LNCaP clone FGC (cell line): ENCODE measurements at regions not wholly inside any gene's neighbourhood (a gene's known extent, or its start where the extent isn't known, plus 50 kb on each side); places are given as distances from the start of the nearest gene placed in this dataset.

Experiments
- DNase-seq: peaks from one replicate; pipeline ENCODE4 v3.0.0-alpha.2; 2011; ENCODE audit warnings: low read depth
- H3K4me3 ChIP-seq: 2 replicates; pipeline ENCODE4 v1.5.1; 2011; ENCODE audit warnings: mild to moderate bottlenecking, low read depth, low read length, control low read depth
- TF ChIP-seq, protein P1 (sequence below): IDR thresholded peaks from 2 replicates; pipeline ENCODE4 v1.5.1; 2012; ENCODE audit warnings: mild to moderate bottlenecking; ENCODE audit not compliant: control insufficient read depth, insufficient read depth; ENCODE audit errors: extremely low read depth

DNA sequence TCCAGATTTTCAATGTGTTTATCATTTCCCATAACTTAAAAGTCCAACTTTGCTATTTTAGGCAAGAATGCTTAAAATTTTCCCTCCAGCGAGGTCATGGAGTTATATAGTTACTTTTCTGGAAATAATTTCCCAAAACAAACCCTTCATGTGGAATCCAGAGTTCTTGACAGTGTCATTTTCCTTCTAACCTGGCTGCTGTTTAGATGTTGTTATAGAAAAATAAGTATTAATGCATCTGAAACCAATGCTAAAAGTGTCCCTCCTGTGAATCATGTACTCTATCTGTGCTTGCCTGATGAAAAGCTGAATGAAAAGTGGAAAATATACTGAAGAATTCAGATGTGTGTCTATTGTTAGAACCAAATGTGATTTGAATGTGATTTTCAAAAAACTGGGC is 245.3 kb upstream of the HSF2 start:
- TF ChIP-seq, protein P1, sequence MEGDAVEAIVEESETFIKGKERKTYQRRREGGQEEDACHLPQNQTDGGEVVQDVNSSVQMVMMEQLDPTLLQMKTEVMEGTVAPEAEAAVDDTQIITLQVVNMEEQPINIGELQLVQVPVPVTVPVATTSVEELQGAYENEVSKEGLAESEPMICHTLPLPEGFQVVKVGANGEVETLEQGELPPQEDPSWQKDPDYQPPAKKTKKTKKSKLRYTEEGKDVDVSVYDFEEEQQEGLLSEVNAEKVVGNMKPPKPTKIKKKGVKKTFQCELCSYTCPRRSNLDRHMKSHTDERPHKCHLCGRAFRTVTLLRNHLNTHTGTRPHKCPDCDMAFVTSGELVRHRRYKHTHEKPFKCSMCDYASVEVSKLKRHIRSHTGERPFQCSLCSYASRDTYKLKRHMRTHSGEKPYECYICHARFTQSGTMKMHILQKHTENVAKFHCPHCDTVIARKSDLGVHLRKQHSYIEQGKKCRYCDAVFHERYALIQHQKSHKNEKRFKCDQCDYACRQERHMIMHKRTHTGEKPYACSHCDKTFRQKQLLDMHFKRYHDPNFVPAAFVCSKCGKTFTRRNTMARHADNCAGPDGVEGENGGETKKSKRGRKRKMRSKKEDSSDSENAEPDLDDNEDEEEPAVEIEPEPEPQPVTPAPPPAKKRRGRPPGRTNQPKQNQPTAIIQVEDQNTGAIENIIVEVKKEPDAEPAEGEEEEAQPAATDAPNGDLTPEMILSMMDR, result no peak
- DNase-seq, result no peak

GRCh38 chr6:122154912-122155575 is 244.4 kb upstream of the HSF2 start:
- H3K4me3 ChIP-seq, result no peak overlapping the region
- DNase-seq, result no peak
- TF ChIP-seq, protein P1, result no peak

More for the DNA sequence above, 245.3 kb upstream of the HSF2 start:
- H3K4me3 ChIP-seq, result no peak overlapping the region

DNA sequence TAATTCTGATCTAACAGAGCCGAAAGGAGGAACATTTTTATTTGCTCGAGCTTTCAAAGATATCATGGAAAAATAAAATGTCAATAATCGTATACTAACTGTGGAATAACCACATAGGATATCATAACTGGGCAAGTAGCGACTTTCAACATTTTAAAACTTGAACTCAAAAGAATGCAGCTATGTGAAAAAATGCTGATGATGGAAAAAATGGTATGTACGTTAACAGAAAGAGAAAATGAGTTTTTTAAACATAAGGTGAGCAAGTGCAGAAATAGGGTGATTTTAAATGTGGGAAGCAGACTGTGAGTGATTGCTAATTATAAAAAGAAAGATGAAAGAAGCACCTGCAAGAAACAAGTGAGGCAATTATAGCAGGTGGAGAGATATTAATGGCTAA is 238.3 kb upstream of the HSF2 start:
- H3K4me3 ChIP-seq, result no peak overlapping the region
- TF ChIP-seq, protein P1, result no peak
- DNase-seq, result no peak

DNA sequence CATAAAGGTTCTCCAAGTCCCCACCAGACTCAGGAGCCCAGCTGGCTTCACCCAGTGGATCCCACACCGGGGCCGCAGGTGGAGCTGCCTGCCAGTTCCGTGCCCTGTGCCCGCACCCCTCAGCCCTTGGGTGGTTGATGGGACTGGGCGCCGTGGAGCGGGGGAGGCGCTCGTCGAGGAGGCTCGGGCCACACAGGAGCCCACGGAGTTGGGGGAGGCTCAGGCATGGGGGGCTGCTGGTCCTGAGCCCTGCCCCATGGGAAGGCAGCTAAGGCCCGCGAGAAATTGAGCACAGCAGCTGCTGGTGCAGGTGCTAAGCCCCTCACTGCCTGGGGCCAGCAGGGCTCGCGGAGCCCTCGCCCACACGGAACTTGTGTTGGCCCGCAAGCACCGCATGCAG is 234.4 kb upstream of the HSF2 start:
- DNase-seq, result no peak
- TF ChIP-seq, protein P1, result no peak
- no peak overlapping the region for H3K4me3 ChIP-seq

DNA sequence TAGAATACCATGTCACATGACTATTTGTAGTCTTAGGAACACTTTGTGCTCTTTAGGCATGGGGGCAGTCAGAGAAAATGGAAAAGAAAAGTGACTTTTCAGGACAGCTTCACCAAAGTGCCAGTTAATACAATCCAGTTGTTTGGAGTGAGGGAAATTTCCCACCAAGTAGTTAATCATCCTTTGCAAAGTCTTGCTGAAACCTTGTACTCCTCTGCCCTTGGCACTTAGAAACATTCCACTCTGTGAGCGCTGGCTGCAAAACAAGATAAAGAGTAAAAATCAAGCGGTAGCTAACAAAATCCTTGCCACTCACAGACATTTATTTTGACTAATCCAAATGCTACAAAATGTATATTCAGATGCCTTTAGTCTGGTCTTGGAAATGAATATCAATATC is 229.2 kb upstream of the HSF2 start:
- TF ChIP-seq, protein P1, result no peak
- no peak overlapping the region for H3K4me3 ChIP-seq
- DNase-seq, result no peak

DNA sequence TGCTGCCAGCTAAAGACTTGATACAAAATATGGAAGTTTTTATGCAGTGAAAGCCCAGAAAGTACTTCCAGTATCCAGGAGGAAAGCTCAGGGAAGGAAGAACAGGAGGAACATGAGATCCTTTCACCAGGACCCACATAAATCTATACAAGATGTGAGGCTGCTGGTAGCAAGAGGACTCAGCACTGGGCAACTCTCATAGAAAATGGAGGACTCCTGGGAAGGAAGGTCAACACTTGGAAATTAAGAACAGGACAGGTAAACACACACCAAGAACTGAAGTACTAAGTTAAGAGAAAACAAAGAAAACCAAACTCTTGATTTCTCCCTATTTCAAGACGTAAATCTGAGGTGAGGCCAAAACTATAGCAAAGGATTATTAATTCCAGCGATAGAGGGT is 220.5 kb upstream of the HSF2 start:
- TF ChIP-seq, protein P1, result no peak

DNA sequence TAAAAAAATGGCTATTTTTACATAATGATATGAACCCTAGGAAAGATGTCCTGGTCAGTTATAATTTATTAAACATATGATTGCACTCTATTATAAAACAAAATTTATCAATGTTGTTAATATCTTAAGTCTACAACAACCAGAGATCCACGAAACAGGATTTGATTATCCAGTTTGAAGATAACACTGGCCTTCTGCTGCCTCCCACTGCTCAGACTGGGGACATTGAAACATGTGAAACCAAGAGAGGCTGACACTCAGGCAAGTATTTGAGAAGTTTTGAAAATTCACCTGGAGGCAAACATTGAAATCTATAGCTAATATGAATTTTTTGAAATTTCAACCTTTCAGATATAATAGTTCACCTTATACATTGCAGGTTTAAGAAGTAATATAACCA is 219.3 kb upstream of the HSF2 start:
- no peak overlapping the region for H3K4me3 ChIP-seq
- TF ChIP-seq, protein P1, result peak; percentile 64
- no peak for DNase-seq

More for the DNA sequence above, 220.5 kb upstream of the HSF2 start:
- no peak for DNase-seq
- H3K4me3 ChIP-seq, result no peak overlapping the region
